ENCODE measurements at regions not wholly inside any gene's neighbourhood (a gene's known extent, or its start where the extent isn't known, plus 50 kb on each side); places are given as distances from the start of the nearest gene placed in this dataset.

GRCh38 chr18:43526426-43527145 is 249.3 kb upstream of the SYT4 start:
- TF ChIP-seq, protein P1, sequence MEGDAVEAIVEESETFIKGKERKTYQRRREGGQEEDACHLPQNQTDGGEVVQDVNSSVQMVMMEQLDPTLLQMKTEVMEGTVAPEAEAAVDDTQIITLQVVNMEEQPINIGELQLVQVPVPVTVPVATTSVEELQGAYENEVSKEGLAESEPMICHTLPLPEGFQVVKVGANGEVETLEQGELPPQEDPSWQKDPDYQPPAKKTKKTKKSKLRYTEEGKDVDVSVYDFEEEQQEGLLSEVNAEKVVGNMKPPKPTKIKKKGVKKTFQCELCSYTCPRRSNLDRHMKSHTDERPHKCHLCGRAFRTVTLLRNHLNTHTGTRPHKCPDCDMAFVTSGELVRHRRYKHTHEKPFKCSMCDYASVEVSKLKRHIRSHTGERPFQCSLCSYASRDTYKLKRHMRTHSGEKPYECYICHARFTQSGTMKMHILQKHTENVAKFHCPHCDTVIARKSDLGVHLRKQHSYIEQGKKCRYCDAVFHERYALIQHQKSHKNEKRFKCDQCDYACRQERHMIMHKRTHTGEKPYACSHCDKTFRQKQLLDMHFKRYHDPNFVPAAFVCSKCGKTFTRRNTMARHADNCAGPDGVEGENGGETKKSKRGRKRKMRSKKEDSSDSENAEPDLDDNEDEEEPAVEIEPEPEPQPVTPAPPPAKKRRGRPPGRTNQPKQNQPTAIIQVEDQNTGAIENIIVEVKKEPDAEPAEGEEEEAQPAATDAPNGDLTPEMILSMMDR (IDR thresholded peaks at IDR 0.05): no peak
- no peak for TF ChIP-seq POLR2A (IDR thresholded peaks at IDR 0.05)
